HCT116 (cell line): ENCODE measurements at regions not wholly inside any gene's neighbourhood (a gene's known extent, or its start where the extent isn't known, plus 50 kb on each side); places are given as distances from the start of the nearest gene placed in this dataset.

Source experiments
- ATAC-seq: fragments of 200-7000 bp; cut with Tn5 transposase; 2 replicates; pipeline ENCODE4 v1.9.1; 2020; ENCODE audit warnings: mild to moderate bottlenecking, moderate library complexity
- BruUV-seq: library from RNA; stranded (reverse); fragments of 400-500 nt; replicated peaks from 2 replicates; lab custom pipeline; 2021; lab: Mats Ljungman, UMichigan
- CTCF ChIA-PET: fragments of 300-600 bp; sonication (Branson Sonifier 250); formaldehyde crosslinking; loops from one replicate; lab custom pipeline; 2021; ENCODE audit warnings: antibody characterized with exemption; lab: Charles Lee
- POLR2A ChIA-PET: fragments of 300-600, 350-600 bp; sonication (Branson Sonifier 250); formaldehyde crosslinking; loops from one replicate; lab custom pipeline; 2021; ENCODE audit warnings: antibody characterized with exemption; lab: Charles Lee
- RAD21 ChIA-PET, 2 experiments: fragments of 300-600 bp; sonication (Branson Sonifier 250); formaldehyde crosslinking; loops; one replicate each; lab custom pipeline; 2023; ENCODE audit warnings: low total read pairs in 2 of 2; ENCODE audit not compliant: uncharacterized antibody in 2 of 2, unreplicated experiment in 2 of 2, low non-redundant PET in 1 of 2; lab: Charles Lee
- DNase-seq: peaks from one replicate; pipeline ENCODE4 v3.0.0-alpha.2; 2010; ENCODE audit warnings: low read depth, low spot score
- H2AFZ ChIP-seq: fragments of 200-600 bp; shearing (Covaris generic), sonication (generic); 2 replicates; pipeline ENCODE4 v1.6.1; 2017; ENCODE audit warnings: low read depth, mixed run types, mixed read lengths, antibody characterized with exemption, low read length; ENCODE audit not compliant: poor library complexity, severe bottlenecking
- H3K27ac ChIP-seq: 2 replicates; pipeline ENCODE4 v1.5.1; 2012; ENCODE audit warnings: low read depth, low read length
- H3K27me3 ChIP-seq: fragments of 200-600 bp; sonication (generic); 2 replicates; pipeline ENCODE4 v1.6.1; 2016; ENCODE audit warnings: mixed run types, low read length, mixed read lengths; ENCODE audit not compliant: insufficient read depth
- H3K36me3 ChIP-seq, 2 experiments: fragments of 200-500 bp in 1 of 2; fragments of 200-600 bp in 1 of 2; sonication (Bioruptor generic) in 1 of 2; sonication (generic) in 1 of 2; 2 replicates each; pipeline versions ENCODE4 v1.5.1 to v1.6.1; 2014 to 2016; ENCODE audit warnings: low read length in 2 of 2, inconsistent platforms in 1 of 2, mixed read lengths in 1 of 2, mixed run types in 1 of 2; ENCODE audit not compliant: insufficient read depth in 2 of 2, control insufficient read depth in 1 of 2
- H3K4me1 ChIP-seq, 2 experiments: fragments of 200-600 bp in 1 of 2; sonication (generic) in 1 of 2; 2 replicates each; pipeline versions ENCODE4 v1.5.1 to v1.6.1; 2012 to 2017; ENCODE audit warnings: low read length in 2 of 2, inconsistent platforms in 1 of 2, mild to moderate bottlenecking in 1 of 2, mixed read lengths in 1 of 2, mixed run types in 1 of 2, moderate library complexity in 1 of 2; ENCODE audit not compliant: insufficient read depth in 2 of 2, control insufficient read depth in 1 of 2
- H3K4me2 ChIP-seq: fragments of 200-600 bp; sonication (generic); 2 replicates; pipeline ENCODE4 v1.6.1; 2017; ENCODE audit warnings: mixed run types, low read length, mixed read lengths
- H3K4me3 ChIP-seq, 2 experiments: fragments of 200-600 bp in 1 of 2; sonication (generic) in 1 of 2; replicated peaks in 1 of 2; 2 replicates each; pipeline ENCODE4 v1.5.1; 2011 to 2016; ENCODE audit warnings: low read length in 2 of 2, control low read depth in 1 of 2, low read depth in 1 of 2, mild to moderate bottlenecking in 1 of 2, mixed read lengths in 1 of 2, mixed run types in 1 of 2
- H3K79me2 ChIP-seq: fragments of 200-600 bp; sonication (generic); 2 replicates; pipeline ENCODE4 v1.6.1; 2017; ENCODE audit warnings: mild to moderate bottlenecking, mixed run types, low read length, moderate library complexity, mixed read lengths; ENCODE audit not compliant: insufficient read depth
- H3K9ac ChIP-seq: fragments of 200-600 bp; sonication (generic); 2 replicates; pipeline ENCODE4 v1.6.1; 2016; ENCODE audit warnings: low read length, mixed read lengths
- H3K9me2 ChIP-seq: fragments of 200-600 bp; sonication (generic), shearing (Covaris generic); 2 replicates; pipeline ENCODE4 v1.6.1; 2017; ENCODE audit warnings: mixed run types, mild to moderate bottlenecking, moderate library complexity; ENCODE audit not compliant: insufficient read depth
- H3K9me3 ChIP-seq, 2 experiments: fragments of 200-500 bp in 1 of 2; fragments of 200-600 bp in 1 of 2; sonication (Bioruptor generic) in 1 of 2; sonication (generic) in 1 of 2; 2 replicates each; pipeline ENCODE4 v1.6.1; 2014 to 2017; ENCODE audit warnings: low read length in 2 of 2, mixed read lengths in 2 of 2, inconsistent platforms in 1 of 2, low read depth in 1 of 2, mild to moderate bottlenecking in 1 of 2, mixed run types in 1 of 2, moderate library complexity in 1 of 2; ENCODE audit not compliant: control insufficient read depth in 1 of 2, insufficient read depth in 1 of 2
- H4K20me1 ChIP-seq: fragments of 200-600 bp; sonication (generic), shearing (Covaris generic); 2 replicates; pipeline ENCODE4 v1.6.1; 2017; ENCODE audit warnings: mixed run types, mild to moderate bottlenecking, moderate library complexity; ENCODE audit not compliant: insufficient read depth
- CEBPB ChIP-seq: IDR thresholded peaks from 2 replicates; pipeline ENCODE4 v1.6.1; 2012; ENCODE audit warnings: low read depth
- EGR1 ChIP-seq: IDR thresholded peaks from 2 replicates; pipeline ENCODE4 v1.6.1; 2012; ENCODE audit warnings: low read depth
- ELF1 ChIP-seq: IDR thresholded peaks from 2 replicates; pipeline ENCODE4 v1.6.1; 2012; ENCODE audit warnings: low read depth, borderline replicate concordance
- EZH2 ChIP-seq: fragments of 200-600 bp; sonication (generic); IDR thresholded peaks from 2 replicates; pipeline ENCODE4 v1.6.1; 2017; ENCODE audit warnings: antibody characterized with exemption, mixed run types
- FOSL1 ChIP-seq: IDR thresholded peaks from 2 replicates; pipeline ENCODE4 v1.6.1; 2012; ENCODE audit warnings: low read depth
- JUND ChIP-seq: IDR thresholded peaks from 2 replicates; pipeline ENCODE4 v1.6.1; 2012
- POLR2A ChIP-seq: IDR thresholded peaks from 2 replicates; pipeline ENCODE4 v1.7.0; 2011; ENCODE audit warnings: borderline replicate concordance; ENCODE audit not compliant: insufficient read depth, insufficient read length; ENCODE audit errors: extremely low read depth
- POLR2AphosphoS5 ChIP-seq: IDR thresholded peaks from 2 replicates; pipeline ENCODE4 v1.6.1; 2011; ENCODE audit warnings: mild to moderate bottlenecking, low read depth, low read length, moderate library complexity
- RAD21 ChIP-seq: IDR thresholded peaks from 2 replicates; pipeline ENCODE4 v1.6.1; 2012; ENCODE audit warnings: low read depth, mild to moderate bottlenecking
- SIN3A ChIP-seq: IDR thresholded peaks from 2 replicates; pipeline ENCODE4 v1.6.1; 2012; ENCODE audit warnings: low read depth
- ZFX ChIP-seq: fragments of 450-650 bp; IDR thresholded peaks from 2 replicates; pipeline ENCODE4 v1.6.1; 2017
- intact Hi-C: fragments of 100-400 bp; cut with micrococcal nuclease; formaldehyde crosslinking; loops from 2 replicates; pipeline ENCODE4 v1.10.0; 2022
- TF ChIP-seq, protein P1 (sequence below): IDR thresholded peaks from 2 replicates; pipeline ENCODE4 v1.6.1; 2011; ENCODE audit warnings: mild to moderate bottlenecking, low read length, moderate library complexity; ENCODE audit not compliant: insufficient replicate concordance; ENCODE audit errors: extremely low read depth
- TF ChIP-seq, protein P2 (sequence below): IDR thresholded peaks from 2 replicates; pipeline ENCODE4 v1.6.1; 2012
- TF ChIP-seq, protein P3 (sequence below): IDR thresholded peaks from 2 replicates; pipeline ENCODE4 v1.6.1; 2012; ENCODE audit warnings: low read depth
- TF ChIP-seq, protein P4 (sequence below): IDR thresholded peaks from 2 replicates; pipeline ENCODE4 v1.6.1; 2012

GRCh38 chr11:24082860-24083259 lies 414.0 kb upstream of the LUZP2 start:
- no peaks in the 10 kb centered on the region for H3K27me3 ChIP-seq
- no peaks in the 10 kb centered on the region for H3K79me2 ChIP-seq
- intact Hi-C loops: no loop called here
- TF ChIP-seq, protein P1, sequence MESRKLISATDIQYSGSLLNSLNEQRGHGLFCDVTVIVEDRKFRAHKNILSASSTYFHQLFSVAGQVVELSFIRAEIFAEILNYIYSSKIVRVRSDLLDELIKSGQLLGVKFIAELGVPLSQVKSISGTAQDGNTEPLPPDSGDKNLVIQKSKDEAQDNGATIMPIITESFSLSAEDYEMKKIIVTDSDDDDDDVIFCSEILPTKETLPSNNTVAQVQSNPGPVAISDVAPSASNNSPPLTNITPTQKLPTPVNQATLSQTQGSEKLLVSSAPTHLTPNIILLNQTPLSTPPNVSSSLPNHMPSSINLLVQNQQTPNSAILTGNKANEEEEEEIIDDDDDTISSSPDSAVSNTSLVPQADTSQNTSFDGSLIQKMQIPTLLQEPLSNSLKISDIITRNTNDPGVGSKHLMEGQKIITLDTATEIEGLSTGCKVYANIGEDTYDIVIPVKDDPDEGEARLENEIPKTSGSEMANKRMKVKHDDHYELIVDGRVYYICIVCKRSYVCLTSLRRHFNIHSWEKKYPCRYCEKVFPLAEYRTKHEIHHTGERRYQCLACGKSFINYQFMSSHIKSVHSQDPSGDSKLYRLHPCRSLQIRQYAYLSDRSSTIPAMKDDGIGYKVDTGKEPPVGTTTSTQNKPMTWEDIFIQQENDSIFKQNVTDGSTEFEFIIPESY: no peak
- TF ChIP-seq RAD21 (no peak), CEBPB (no peak), ZFX (no peak), ELF1 (no peak), EZH2 (no peak), SIN3A (no peak), POLR2AphosphoS5 (no peak), POLR2A (no peak), JUND (no peak), FOSL1 (no peak), EGR1 (no peak)
- TF ChIP-seq, protein P2, sequence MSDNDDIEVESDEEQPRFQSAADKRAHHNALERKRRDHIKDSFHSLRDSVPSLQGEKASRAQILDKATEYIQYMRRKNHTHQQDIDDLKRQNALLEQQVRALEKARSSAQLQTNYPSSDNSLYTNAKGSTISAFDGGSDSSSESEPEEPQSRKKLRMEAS: no peak
- TF ChIP-seq, protein P3, sequence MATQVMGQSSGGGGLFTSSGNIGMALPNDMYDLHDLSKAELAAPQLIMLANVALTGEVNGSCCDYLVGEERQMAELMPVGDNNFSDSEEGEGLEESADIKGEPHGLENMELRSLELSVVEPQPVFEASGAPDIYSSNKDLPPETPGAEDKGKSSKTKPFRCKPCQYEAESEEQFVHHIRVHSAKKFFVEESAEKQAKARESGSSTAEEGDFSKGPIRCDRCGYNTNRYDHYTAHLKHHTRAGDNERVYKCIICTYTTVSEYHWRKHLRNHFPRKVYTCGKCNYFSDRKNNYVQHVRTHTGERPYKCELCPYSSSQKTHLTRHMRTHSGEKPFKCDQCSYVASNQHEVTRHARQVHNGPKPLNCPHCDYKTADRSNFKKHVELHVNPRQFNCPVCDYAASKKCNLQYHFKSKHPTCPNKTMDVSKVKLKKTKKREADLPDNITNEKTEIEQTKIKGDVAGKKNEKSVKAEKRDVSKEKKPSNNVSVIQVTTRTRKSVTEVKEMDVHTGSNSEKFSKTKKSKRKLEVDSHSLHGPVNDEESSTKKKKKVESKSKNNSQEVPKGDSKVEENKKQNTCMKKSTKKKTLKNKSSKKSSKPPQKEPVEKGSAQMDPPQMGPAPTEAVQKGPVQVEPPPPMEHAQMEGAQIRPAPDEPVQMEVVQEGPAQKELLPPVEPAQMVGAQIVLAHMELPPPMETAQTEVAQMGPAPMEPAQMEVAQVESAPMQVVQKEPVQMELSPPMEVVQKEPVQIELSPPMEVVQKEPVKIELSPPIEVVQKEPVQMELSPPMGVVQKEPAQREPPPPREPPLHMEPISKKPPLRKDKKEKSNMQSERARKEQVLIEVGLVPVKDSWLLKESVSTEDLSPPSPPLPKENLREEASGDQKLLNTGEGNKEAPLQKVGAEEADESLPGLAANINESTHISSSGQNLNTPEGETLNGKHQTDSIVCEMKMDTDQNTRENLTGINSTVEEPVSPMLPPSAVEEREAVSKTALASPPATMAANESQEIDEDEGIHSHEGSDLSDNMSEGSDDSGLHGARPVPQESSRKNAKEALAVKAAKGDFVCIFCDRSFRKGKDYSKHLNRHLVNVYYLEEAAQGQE: no peak
- TF ChIP-seq, protein P4, sequence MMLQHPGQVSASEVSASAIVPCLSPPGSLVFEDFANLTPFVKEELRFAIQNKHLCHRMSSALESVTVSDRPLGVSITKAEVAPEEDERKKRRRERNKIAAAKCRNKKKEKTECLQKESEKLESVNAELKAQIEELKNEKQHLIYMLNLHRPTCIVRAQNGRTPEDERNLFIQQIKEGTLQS: no peak
- ATAC-seq (no peak), DNase-seq (no peak)
- RAD21 ChIA-PET: no interaction called here
- no peak overlapping the region for H3K9ac ChIP-seq
- no peak overlapping the region for H3K4me2 ChIP-seq
- no peak overlapping the region for H3K27ac ChIP-seq
- no peak overlapping the region for H3K4me3 ChIP-seq
- no peaks in the 10 kb centered on the region for H3K9me2 ChIP-seq
- no peaks in the 10 kb centered on the region for H4K20me1 ChIP-seq
- H3K4me1 ChIP-seq: no peaks in the 10 kb centered on the region
- no TSS peak for BruUV-seq
- H3K9me3 ChIP-seq: peaks cover 21 to 44% of the 10 kb centered on the region in 2 experiments; a peak in 3 of 4 replicates
- H2AFZ ChIP-seq: no peak overlapping the region
- CTCF ChIA-PET: no interaction called here
- POLR2A ChIA-PET: no interaction called here
- H3K36me3 ChIP-seq: no peaks in the 10 kb centered on the region
